GM21737 (cell line): ENCODE measurements at regions not wholly inside any gene's neighbourhood (a gene's known extent, or its start where the extent isn't known, plus 50 kb on each side); places are given as distances from the start of the nearest gene placed in this dataset.

ENCODE experiments used
- ATAC-seq: cut with Tn5 transposase; IDR thresholded peaks from one replicate; pipeline ENCODE4 v1.9.1; 2021; ENCODE audit warnings: mild to moderate bottlenecking, moderate library complexity; ENCODE audit not compliant: unreplicated experiment

DNA sequence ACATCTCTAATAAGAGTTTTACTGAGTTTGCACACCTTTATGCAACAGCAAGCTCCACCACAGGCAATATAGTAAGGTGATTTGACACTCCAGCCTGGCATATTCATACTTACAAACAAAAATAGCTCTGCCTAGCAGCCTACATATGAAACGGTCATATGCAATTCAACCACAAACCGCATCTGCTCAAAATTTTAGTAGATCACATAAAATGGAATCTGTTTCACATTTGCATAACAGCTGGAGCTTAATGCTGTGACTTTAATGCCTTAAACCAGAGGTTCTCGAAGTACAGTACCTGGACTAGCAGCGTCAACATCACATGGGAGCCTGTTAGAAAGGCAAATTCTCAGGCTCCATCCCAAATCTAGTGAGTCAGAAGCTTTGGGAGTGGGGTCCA is 578.4 kb downstream of the CDH11 start:
- ATAC-seq, result no peak

DNA sequence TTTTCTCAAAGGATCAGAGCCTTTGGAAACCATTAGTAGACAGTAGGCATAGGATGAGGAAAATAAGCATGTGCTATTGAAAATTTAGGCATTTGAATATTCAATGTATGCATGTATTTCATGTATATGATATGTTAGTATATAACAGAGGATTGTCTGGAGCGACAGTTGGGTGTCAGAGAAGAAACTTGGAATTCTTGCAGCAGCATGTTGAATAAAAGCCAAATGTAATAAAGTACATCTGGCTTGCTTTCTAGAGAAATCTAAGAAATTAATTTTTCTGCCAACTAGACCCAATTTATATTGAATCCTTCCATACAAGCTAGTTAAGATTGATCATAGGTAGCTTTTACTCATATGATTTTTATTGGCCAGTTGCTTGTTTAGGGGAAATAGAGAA is 578.8 kb downstream of the CDH11 start:
- ATAC-seq, result no peak

DNA sequence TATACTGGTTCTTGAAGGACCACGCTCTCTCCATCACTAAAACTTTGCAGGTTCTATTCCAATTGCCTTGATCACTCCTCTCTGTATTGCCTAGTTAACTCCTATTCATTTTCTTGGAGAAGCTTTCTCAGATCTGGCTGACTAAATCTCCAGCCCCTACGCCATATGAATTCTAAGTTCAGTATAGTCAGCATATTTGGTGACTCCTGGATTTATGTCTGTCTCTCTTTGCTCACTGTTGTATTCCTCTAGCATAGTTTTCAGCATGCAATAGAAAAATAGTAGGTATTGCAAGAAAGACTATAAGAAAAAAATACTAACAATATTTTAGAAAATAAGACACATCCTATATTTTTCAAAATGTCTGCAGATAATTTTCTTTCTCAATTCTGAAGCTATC is 579.7 kb downstream of the CDH11 start:
- no peak for ATAC-seq

DNA sequence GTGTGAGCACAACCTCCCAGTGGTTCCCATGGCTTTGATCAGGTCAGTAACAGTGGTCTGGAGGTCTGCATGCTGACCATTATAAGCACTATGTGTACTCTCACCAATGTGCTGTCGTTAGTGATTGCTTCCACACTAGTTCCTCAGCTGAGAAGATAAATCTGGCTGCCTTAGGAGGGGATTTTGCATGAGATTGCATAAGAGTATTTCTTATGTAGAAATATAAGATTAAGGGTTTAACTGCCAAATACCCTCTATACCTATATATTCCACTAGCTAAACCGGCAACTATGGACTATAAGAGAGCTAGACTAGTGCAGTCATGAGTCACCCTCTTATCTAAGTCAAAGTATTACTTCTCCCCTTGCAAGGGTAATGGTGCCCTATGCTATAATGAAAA is 580.2 kb downstream of the CDH11 start:
- no peak for ATAC-seq

DNA sequence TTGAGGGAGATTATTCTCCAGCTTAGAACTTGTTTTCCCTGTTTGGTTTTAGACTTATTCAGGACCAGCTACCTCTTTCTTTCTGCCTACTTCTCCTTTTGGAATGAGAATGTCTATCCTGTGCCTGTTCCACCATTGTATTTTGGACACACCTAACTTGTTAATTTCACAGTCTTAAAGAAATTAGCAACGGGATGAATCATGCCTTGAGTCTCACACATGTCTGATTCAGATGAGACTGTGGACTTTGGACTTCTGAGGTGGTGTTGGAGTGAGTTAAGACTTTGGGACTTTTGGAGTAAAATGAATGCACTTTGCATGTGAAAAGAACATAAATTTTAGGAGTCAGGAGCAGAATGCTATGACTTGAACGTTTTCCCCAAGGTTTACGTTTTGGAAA is 581.4 kb downstream of the CDH11 start:
- ATAC-seq, result no peak

DNA sequence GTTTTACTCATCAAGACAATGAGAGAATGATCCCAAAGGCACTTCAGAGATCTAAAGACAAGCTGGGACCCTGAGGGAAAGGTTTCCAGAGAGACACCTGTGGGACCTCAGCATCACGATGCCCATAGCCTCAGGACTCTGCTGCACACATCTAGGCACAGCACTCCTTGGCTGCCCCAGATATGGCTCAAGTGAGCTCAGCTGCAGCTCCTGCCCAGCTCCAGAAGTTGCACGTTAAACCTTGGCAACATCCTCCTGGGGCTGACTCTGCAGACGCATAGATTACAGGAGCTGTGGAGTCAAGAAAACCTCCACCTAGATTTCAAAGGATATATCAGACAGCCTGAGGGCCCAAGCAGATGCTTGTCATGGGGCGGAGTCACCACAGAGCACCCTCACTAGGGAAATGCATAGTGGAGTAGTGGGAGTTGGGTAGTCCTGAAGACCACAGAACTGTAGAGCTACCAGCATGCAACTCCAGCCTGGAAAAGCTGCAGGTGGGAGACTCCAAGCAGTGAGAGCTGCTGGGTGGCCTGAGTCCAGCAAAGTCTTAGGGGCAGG is 582.0 kb downstream of the CDH11 start:
- ATAC-seq, result no peak

DNA sequence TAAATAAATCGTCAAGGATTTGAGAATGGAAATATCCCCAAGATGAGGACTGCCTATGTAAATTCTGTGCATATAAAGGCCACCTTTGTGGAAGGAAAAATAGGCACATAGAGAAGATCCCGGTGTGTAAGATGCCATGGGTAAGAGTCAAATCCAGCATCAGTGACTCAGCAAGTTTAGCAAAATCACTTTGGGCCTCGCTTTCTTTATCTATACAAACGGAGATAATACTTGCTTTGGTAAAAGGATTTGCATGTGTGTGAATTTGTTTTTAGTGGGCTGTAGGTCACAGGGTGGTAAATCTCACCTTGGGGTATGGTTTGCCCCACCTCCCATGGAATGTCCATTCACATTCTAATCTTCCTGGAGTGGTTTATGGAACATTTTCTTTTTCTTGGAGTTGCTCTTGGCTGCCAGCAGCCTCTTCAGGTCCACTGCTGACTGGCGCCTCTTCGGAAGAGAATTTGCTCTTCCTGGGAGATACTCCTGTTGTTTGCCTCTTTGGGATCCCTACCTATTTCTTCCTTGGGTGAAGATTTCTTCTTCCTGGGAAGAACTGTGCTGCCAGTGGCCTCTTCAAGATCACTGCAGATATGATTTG is 587.6 kb downstream of the CDH11 start:
- ATAC-seq, result no peak

DNA sequence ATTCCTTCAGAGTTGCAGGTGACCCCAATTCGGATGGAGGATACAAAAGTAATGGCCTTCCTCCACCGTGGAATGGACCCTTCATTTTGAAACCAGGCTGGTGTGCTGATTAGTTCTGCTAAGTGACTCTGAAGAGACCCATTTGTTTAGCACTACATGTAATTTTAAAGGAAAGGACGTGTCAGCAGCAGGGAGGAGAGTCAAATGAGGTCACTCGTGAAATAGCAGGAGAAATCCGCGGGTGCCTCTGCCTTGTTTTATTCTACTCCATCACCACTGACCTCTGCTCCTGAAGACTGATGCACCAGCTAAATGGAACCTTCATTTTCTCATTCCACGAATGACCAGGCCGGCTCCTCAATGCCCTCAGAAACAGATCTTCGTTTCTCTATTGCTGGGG is 589.2 kb downstream of the CDH11 start:
- ATAC-seq, result no peak

DNA sequence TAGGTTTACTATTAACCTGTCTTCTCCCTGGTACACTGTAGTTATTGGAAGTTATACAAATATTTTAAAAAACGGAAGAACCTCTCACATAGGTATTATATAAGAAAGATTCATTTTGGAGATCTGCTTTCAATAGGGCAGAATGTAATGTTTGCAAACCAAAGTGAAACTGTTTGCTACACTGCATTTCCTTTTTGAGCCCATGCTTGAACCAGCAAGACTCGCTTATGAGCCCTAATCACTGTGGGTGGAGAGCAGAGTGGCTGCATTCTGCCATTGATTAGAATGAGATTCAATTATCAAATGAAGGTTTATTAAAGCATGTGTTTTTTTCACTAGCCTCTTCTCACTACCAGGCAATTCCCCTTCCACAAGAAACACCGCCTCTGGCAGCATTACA is 589.7 kb downstream of the CDH11 start:
- ATAC-seq, result no peak

DNA sequence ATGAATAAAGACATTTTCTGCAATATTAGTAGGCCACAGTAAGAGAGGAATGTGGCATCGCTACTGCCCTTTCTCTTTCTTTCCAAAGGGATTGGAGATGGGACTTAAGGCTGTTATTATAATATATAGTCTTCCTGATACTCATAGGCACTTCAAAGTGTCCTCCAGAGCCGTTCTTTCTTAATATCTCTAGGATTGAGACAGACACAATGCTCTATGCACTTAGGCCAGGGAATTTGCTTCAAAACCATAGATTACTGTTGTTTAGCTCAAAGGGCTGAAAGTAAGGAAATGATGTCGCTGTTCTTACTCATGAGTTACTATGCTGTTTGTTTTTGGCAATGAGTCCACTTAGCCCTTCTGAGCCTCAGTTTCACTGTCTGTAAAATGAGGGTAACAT is 590.5 kb downstream of the CDH11 start:
- ATAC-seq, result no peak

DNA sequence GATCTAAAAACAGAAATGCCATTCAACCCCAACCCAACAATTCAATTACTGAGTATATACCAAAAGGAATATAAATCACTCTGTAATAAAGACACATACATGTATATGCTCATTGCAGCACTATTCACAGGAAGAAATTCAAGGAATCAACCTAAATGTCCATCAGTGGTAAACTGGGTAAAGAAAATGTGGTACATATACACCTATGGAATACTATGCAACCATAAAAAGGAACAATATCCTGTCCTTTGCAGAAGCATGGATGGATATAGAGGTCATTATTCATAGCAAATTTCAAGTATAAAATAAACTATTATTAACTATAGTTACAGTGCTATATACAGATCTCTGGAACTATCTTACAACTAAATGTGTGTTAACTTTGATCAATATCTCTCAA is 599.3 kb downstream of the CDH11 start:
- ATAC-seq, result no peak

DNA sequence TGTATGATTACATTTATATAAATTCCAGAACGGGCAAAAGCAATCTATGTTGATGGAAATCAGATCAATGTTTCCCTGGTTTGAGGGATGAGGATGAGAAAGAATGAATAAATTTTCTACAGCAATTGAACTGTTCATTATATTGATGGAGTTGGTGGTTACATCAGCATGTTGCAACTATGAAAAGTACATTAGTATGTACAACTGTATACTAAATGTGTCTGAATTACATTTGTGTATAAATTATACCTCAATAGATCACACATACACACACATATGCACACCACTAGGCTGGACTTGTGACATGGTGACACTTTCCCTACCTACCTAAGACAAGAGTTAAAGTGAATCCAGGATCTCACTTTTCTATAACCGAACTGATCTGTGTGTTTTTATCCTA is 608.0 kb downstream of the CDH11 start:
- no peak for ATAC-seq

DNA sequence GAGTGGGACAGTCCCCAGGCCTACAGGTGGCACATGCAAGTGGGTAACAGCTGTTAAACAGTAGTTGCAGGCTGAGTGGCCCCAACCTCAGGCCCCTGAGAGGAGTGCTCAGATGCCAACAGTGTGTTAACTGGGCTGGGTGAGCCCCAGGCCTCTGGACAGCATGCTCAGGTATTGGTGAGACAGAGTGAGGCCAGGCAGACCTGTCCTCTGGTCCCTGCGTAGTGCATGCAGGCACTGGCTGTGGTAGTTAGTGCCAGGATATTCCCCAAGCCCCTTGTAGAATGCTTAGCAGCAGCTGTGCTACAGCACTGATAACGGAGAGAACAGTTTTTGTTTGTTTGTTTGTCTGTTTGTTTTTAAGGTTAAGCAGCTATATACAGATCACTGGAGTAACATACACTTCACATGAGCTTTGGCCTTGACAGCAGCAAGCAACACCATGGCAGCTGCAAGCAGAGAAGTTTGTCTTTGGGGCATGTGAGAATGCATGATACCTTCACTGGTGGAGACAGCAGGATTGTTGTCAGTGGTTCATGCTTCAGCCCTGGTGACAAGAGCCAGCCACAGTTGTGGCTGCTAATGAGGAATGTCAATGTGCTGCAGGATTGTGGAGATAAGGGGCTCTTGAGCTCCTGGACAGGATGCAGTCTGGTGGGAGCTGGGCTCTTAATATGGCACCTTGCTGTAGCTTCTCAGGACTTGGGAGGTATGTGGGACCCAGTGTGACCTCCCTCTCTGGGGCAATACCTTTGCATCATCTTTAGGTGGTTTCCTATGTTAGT is 614.4 kb downstream of the CDH11 start:
- no peak for ATAC-seq

DNA sequence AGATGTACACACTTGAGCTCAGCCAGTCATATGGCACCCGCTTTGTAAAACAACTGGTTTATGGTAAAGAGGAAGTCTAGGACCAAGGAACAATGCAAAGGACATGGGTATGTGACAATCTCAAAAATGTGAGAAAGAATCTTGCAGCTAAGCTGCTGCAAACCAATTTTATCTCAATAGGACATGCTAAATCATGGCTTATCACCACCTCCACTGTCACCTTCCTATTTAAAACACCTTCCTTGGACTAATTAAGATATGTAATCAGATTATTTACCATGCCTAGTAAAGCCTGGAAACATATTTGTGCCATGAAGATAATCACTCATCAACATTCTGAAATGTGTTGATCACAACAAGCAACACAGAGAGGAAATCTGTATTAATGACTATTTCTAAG is 622.7 kb downstream of the CDH11 start:
- no peak for ATAC-seq

DNA sequence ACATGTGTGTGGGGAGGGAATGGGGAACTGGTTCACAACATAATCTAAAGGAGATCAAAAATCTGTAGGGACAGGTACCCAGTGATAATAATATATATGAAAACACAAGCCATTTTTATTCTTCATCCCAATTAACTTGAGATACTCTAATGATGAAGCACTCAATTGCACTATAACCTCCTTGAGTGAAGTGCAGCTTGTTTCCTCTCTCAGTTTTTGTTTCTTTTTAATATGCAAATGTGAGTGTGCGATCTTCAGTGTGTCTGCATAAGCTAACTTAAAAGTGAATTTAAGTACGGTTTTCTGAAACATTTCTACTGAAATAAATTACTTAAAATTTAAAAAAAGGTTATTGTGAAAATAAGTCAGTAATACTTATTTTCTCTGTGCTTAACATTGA is 623.5 kb downstream of the CDH11 start:
- no peak for ATAC-seq

DNA sequence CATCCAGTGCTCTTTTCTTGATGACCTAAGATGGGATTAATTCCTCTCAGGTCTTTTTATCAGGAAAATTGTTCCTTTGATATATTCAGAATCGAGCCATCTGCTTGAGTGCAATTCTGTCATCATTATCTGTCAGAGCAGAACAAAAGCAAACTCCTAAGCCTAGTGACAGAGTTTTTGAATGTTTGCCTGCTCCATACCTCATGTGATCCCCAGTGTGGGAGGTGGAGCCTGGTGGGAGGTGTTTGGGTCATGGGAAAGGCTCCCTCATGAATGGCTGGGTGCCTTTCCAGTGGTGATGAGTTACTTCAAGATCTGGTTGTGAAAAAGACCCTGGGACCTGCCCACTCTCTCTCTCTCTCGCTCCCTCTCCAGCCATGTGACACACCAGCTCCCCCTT is 628.2 kb downstream of the CDH11 start:
- no peak for ATAC-seq

DNA sequence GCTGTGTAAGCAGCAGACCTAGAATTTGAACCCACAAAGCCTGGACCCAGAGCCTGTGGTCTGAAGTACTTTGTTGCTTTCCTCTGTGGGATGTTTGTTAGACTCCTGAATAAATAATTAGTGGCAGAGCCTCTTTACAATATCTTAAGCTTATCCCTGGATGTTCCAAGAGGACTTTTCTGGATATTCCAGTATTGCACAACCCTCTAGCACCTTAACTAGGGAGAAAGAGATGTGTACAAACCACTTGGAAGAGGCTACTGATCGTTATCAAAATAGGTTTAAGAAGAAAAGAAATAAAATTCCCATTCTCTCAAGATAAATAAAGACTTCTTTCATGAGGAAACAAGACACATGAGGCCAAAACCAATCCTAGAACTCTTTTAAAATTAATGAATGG is 632.4 kb downstream of the CDH11 start:
- no peak for ATAC-seq

DNA sequence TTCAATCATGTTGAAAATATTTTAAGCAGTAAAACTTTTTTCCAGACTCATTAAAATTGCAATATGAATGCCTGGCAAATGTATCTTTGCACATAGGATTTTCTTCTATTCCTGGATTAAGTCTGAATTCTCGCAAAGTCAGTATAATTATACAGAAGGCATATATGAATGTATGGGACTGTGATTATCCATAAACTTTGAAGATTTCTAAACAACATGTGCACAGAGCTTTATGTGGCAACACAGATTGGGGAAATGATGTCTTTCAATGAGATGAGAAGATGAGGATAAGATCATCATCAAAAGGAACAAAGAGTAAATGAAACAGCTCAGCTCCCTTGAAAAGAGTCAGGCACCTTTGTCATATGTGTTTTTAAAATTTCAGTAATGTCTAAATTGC is 635.3 kb downstream of the CDH11 start:
- ATAC-seq, result no peak

DNA sequence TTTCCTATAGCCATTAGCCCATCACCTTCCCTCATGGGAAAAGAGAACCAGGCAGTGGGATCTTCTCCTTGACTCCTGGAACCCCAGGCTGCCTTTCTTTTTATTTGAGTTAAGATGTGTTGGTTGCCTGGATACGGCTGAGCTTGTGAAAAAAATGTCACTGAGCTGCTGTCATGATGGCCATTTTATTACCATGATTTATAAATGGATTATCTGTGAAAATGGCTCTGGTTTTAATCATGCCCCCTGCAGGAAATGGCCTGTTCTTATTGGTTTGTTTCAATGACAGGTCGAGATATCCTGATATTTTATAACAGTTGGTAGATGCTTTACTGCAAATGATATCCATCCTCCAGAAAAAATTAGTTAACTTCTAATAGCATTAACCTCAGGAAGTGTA is 640.4 kb downstream of the CDH11 start:
- no peak for ATAC-seq

DNA sequence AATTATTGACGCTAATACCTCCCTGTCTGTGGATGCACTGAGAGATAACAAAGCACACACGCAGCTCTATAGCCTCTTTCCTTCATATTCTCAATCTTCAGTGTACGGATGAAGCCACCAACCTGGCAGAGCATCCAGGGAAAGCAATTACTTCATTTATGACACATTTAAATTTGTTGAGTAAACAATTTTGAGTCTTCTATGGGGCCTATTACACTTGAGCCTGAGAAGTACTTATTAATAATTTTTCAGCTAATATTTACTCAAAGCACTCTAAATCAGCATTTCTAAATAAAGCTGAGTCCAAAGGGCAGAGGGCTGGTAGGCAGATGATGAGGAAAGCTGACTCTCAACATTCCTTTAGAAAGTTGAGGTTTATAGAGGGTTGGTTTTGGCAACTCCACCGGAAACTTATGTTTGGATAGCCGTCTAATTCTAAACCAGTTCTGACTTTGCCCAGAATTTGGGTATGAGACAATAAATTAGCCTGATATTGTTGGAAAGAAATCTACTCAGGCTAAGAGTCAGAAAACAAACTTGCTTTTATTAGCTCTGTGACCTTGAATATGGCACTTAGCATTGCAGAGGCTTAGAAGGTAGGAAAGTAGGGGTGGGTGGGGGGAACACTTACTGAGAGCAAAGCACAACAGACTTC is 643.5 kb downstream of the CDH11 start:
- ATAC-seq, result no peak

DNA sequence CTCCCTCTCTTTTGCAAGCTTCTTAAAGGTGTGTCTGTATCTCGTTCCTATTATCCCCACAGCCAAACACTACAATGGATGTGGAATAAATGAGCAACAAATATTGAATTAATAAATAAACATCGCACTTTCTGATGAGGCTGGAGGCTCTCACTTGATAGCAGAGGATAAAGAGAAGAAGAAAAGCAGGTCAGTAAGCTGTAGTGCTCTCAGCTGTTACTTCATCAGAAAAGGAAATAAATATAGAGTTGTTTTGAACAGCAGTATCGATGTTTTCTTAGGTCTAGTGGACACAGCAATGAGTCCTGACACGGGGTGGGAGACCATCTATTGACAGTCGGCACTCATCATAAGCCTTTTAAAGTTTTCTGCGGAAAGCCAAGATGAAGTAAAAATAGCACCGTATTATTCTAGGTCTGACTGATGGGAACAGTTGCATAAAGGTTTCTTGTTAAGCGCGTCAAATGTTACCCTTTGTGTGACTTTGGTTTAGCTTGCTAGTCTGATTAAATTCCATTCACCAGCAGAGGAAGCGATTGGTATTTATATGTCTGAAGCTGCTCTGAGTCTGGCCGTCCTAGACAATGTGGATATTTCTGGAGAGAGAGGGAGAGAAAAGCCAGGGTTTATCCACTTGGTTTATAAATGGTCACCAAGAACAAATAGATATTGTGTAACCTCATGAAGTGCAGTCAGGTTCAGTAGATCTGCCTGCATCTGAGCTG is 646.1 kb downstream of the CDH11 start:
- ATAC-seq, result no peak
